NOMO-1 (cell line): ENCODE measurements at regions not wholly inside any gene's neighbourhood (a gene's known extent, or its start where the extent isn't known, plus 50 kb on each side); places are given as distances from the start of the nearest gene placed in this dataset.

Experiments
- DNase-seq, 2 experiments: peaks; one replicate each; lab custom pipeline; 2025; ENCODE audit not compliant: unreplicated experiment in 2 of 2; lab: John Stamatoyannopoulos, UW

GRCh38 chr2:196565106-196565765 lies 74.3 kb upstream of the CCDC150 start:
- DNase-seq = peak in 1 of 2 experiments; percentile 48

- no peak for DNase-seq
Measured at GRCh38 chr2:196565982-196566381, 73.5 kb upstream of the CCDC150 start.

GRCh38 chr2:196566961-196567666 lies 72.4 kb upstream of the CCDC150 start:
- no peak for DNase-seq

GRCh38 chr2:196568506-196568905 lies 71.0 kb upstream of the CCDC150 start:
- DNase-seq = no peak

GRCh38 chr2:196584903-196585302 lies 54.6 kb upstream of the CCDC150 start:
- no peak for DNase-seq

GRCh38 chr2:196586511-196586991 lies 53.0 kb upstream of the CCDC150 start:
- no peak for DNase-seq

GRCh38 chr2:196587056-196587455 lies 52.5 kb upstream of the CCDC150 start:
- no peak for DNase-seq

- DNase-seq = no peak
Measured at GRCh38 chr2:196587739-196588138, 51.8 kb upstream of the CCDC150 start.

- DNase-seq = no peak
Measured at GRCh38 chr2:196589419-196589818, 50.1 kb upstream of the CCDC150 start.
